ENCODE measurements at regions not wholly inside any gene's neighbourhood (a gene's known extent, or its start where the extent isn't known, plus 50 kb on each side); places are given as distances from the start of the nearest gene placed in this dataset.
"Not testable (repeated sequence)": the region's sequence is repeated elsewhere in the genome, so short reads cannot be mapped to it uniquely, and the experiment has no call there.

DNA sequence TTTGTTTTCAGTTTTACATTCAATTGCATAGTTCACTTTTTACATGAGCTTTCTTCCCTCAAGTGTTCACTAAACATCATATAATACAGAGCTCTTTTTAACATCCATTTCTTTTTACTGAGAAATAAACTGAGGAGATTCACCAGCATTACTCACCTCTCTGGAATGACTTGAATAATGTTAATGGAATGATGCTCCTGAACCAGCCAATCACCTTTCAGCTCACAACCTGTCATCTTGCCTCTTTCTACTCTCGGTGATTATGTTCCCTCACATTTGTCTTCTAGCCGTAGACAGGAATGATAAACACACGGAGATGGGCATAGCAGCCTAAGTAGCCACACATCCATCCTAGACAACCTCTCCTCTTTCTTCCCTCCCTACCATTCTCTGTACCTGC is 301.7 kb downstream of the PAX3 start:
- no peak for DNase-seq

DNA sequence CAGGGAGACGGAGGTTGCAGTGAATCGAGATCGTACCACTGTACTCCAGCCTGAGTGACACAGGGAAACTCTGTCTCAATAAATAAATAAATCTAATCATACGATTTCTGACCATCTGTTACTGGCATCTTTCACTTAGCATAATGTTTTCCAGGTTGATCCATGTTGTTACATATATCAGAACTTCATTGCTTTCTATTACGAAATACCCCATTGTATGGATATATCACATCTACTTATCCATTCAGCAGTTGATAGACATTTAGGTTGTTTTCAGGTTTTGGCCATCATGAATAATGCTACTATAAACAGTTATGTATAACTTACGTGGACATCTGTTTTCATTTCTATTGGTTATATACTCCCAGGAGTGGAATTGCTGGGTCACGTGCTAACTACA is 303.9 kb downstream of the PAX3 start:
- DNase-seq = no peak

DNA sequence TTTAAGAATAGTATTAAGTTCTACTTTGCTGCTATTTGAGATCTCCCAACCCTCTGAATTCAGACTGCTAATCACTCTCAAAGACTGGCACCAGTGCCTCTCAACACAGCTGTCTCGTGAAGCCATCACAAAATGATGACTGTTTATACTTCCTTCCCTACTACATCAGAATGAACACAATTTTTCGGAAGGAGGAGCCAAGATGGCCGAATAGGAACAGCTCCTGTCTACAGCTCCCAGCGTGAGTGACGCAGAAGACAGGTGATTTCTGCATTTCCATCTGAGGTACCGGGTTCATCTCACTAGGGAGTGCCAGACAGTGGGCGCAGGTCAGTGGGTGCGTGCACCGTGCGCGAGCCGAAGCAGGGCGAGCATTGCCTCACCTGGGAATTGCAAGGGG is 314.4 kb downstream of the PAX3 start:
- DNase-seq = not testable (repeated sequence)

DNA sequence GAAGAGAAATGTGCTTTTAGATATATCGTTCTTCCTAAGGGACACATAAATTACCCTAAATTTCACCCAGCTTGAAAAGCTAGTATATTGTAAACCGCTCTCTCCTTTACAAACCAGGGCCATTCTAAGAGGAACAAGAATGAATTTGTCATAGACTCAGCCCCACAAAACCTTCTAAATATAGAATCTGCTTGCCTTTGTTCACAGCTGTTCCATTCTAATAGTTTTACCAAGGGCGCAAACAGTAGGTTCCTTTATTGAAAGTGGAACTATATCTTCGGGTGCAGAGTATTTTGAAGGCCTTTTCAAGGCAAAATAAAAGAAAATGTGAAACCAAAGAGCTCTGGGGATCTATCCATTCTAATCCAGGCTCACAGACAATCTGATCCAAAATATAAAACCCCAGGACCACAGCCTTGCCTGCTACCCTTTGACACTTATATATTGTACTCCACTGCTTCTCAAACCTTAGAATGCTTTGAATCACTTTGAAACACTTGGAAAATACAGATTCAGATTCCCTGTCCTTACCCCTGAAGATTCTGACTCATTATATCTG is 316.8 kb downstream of the PAX3 start:
- no peak for DNase-seq

DNA sequence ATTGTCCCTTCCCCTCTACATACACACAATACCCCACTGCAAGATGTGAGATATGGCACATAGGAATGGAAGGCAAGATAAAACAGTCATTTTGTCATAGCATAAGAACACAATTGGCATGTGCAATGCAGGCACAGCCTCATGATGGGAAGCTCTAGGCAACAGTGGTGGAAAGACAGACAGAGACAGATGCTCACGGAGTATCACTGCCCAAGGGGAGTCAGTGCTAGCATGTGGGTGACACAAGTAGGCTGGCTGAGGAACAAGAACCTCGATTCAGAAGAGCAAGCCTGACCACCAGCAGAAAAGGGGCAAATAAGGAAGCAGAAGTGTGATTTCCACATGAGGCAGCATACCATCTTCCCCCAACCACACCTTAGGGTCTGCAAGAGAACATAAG is 323.6 kb downstream of the PAX3 start:
- no peak for DNase-seq

DNA sequence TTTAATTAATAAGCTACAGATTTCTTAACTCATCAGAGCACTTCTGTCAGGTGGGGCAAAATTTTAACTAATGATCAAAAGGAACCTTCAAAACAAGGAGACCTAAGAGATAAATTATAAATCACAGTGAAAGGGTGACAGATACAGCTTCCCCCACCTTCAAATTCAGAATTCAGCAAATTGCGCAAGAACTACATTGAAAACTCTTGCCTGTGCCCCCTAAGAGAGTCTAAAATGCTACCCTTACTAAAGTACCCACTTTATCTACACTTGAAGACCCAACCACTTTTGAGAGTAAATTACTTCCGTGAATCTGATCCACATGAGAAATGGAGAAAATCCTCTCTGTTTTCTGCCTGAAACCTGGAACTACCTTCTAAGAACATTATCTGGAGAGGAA is 324.9 kb downstream of the PAX3 start:
- DNase-seq = no peak

DNA sequence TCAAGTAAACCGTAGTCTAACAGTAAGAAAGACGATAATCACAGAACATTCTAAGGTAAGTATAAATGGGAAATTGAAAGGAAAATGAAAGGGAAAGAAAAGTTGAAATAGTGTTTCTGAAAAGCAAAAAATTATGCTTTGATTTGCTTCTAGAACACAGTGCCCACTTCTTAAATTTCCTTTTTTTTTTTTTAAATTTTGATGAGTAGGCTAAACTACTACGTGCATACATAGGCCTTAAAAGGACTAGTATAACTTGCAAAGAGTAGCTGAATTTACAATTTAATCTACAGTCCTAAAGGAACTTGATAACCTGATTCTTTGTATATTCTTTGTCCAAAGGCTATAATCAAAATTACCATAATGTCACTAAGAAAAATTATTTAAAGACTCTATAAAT is 325.3 kb downstream of the PAX3 start:
- no peak for DNase-seq

DNA sequence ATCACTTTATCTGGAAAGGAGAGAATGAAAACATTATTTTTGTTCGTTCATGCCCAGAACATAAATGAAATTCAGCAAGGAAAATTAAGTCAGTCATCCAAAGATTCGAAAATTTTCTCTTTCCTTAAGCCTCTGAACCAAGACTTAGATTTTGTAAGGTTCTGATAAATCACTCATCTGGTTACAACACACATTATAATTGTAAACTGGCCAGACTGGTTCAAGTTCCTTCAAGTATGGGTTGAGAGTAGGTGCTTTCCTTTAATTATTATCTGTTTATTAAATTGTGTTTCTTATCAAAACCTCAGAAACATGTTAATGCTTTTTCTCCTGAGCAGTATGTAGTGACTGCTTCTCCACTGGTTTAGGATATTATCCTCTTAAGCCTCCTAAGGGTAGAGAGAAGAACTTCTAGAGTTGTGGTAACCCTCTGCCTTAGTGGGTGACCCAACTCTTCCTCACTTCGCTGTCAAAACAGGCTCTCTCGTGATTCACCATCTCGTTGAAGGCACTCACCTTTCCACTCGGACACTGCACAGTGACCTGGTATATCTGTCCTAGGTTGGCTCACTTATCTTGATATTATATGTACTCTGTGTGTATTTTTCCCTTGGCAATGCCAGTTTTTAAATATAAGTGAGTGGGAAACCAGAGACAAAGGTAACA is 325.9 kb downstream of the PAX3 start:
- no peak for DNase-seq

DNA sequence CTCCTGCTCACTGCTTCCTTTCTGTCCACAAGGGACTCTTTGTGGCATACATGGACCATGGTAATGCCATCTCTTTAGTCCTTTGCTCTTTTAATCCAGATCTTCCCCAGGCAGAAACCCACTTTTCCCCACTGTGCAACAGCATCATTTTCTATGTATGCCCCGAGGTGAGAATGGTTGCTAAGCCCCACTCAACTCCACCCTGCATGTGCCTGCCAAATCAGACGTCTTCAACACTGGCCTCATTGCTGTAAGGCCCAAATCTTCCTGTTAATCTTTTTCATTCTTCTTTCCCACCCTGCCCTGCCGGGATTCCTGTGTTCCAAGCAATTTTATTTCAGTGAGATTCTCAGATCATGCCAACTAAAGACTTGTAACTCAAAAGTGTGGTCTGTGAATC is 328.4 kb downstream of the PAX3 start:
- DNase-seq = no peak

DNA sequence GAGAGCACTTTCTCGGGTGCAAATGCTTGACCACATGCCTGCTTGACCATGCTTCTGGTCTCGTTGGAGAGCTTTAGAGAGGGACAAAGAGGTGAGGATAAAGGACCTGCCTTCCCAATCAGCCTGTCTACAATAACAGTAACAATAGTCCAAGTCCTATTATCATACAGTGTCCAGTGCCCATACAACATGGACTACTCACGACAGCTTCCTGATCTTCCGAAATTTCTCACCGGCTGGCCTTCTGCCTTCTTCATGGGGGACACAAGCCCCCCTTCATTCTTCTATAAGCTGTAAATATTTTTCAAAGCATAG is 329.0 kb downstream of the PAX3 start:
- no peak for DNase-seq

DNA sequence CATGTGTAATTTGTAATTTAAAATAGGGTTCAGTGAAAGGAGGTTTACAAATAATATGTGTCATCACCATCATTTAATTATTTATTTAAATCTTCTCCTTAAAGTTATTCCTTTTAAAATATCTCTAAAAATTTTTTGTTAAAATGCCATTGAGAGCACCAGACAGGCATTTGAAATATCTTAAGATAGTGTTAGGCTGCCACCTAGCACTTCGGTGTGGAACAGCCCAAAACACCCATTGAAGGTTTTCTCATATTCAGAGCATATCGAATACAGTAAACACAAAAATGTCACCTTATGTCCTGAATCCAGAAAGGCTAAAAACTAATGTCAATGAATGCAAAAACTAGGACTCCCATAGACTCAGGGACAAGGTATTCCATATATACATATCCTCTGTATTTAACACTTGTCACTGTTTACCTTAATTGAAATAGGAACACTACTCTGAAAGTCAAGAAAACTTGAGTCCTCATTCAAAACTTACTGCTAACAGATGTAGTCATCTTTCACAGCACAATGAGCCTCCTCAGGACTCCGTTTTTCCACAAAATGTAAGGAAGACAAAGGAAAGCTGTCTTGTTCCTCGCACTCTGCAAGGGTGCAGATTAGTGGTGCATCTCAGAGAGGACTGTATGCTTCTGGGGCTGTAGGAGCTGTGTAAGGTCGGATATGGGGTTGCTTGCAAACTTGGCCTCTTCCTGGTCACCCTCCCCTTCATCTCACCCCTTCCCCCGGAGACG is 329.5 kb downstream of the PAX3 start:
- DNase-seq = peak in 1 of 2 donors; percentile 19

DNA sequence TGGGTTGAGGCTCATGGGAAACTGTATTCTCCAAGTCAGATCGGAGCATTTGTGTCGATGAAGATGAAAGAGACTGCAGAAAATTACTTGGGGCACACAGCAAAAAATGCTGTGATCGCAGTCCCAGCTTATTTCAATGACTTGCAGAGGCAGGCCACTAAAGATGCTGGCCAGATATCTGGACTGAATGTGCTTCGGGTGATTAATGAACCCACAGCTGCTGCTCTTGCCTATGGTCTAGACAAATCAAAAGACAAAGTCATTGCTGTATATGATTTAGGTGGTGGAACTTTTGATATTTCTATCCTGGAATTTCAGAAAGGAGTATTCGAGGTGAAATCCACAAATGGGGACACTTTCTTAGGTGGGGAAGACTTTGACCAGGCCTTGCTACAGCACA is 336.6 kb downstream of the PAX3 start:
- DNase-seq = no peak

DNA sequence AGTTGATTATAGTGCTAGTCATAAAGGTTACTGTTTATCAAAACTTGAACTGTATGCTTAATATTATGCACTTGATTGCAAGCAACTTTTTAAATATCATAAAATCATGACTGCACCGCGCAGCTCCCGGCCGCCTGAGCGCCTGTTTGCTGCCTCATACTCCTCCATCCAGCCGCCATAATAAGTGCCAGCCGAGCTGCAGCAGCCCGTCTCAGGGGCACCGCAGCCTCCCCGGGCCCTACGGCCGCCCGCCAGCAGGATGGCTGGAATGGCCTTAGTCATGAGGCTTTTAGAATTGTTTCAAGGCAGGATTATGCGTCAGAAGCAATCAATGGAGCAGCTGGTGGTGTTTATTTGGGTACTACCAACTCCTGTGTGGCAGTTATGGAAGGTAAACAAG is 337.2 kb downstream of the PAX3 start:
- no peak for DNase-seq

DNA sequence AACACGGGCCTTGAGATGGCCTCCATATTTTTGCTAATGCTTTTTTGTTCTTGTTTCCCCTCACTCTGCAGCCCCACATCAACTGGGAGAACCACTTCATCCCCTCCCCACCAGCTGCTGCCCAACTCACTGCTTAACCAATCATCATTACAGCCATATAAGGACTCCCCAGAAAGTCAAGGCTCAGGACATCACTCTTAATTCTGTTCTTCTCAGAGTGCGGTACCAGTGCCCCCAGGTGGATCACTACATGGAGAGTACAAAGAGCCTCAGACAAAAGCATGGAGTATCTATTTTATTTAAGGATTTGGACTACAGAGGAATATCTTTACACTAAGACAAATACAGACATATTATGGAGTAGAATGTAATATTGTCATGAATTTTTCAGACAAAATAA is 340.6 kb downstream of the PAX3 start:
- no peak for DNase-seq

DNA sequence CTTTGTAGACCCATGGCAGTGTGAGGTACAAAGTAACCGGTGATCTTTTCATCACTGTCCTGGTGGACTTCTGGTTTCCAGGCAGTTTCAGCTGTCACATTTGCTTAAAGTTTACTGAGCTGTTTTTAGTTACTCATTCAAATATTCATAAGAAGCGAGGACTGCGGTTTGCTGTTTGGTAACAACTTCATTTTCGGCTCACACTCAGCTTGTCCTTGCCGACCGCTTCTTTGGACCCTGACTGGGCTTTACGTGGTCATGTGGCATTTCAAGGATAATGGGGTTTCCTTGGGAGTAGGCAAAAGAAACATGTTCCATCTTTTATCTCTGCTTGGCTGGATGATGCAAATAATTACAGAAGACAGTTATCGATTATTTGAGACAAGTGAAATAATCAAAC is 350.7 kb downstream of the PAX3 start:
- DNase-seq = no peak

DNA sequence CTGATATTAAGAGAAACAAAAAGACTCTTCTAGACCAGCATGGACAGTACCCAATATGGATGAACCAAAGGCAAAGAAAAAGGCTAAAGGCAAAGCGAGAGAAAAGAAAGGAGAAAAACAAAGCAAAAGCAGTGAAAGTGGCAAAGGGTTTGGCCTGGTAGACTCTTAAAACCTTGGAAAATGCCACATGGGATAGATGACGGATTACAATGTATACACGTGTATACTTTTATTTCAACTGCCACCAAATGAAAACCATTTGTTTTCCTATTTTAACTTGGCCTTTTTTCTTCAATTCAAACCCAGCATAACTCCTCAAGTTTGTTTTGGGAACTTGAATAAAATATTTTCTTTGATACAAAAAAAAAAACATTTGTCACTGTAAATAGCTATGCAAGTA is 354.3 kb downstream of the PAX3 start:
- not testable (repeated sequence) for DNase-seq

DNA sequence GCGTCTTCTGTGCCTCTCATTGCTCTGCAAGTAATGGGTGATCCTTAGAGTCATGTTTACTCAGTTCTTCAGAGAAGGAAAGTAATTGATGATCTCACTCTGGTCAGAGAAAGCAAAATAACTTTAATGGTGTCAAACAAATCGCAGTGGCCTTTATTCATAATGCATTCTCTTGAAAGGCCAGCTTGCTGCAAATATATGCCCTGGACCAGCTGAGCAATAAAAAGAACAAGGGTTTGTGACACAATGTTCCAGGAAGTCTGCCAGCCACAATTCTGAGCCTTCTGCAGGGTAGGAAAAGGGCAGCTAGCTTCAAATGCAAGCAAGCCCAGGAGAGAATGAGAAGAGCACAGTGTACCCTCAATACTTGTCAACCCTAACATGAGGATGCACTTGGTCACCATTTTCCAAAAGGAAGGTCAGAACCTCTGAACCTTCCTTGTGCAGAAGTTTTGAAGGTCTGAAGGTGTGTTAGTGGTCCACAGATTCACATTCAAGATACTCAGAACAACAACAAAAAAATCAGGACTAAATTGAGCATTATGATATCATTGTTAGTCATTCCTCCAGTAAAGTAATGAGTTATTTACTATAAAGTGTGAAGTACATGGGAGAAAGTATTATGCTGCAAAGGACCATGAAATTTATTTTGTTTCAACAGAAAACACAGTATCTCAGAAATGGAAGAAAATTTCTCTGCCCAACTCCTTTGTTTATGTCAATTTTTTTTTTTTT is 355.6 kb downstream of the PAX3 start:
- DNase-seq = no peak

DNA sequence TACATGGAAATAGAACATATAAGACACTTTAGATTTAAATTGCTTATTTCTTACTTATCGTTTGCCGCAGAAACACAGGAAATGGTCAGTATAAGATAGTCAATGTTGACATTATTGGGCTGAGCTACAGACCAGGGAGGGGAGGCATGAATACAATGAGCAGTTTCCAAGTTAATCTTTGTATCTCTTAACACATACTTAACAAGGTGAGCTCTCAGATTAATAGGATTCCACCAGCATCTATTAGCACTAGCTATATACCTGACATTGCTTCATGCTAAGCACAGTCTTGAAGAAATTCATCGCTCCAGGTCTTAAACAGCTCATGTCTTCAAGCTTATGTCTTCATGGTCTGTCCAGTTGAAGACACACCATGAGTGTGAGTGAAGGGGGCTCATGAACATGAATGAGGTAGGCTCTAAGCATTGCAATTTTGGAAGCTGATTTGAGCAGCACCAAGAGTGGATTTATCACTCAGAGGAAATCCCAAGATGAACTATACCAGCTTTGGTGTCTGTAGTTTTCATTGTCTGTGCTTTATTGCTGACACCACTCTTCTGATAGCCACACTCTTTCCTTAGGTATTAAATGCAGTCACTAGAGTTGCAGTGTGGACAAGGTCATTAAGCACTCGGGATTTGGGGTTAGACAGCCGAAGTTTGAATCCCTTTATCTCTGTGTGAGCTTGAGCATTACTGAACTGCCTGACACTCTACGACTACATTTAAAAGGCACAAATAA is 359.3 kb upstream of the EPHA4 start:
- DNase-seq = no peak

DNA sequence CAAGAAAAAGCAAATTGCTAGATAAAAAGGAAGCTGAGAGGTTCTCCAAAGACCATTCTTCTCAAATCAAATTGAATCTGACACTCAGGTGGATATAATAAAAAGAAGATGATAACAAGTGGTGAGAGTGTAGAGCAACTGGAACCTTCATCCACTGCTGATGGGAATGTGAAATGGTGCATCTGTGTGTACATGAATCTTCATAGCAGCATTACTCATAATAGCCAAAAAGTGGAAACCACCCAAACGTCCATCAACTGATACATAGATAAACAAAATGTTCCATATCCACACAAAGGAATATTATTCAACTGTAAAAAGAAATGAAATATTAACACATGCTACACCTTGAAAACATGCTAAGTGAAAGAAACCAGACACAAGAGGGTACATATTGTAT is 357.2 kb upstream of the EPHA4 start:
- no peak for DNase-seq

DNA sequence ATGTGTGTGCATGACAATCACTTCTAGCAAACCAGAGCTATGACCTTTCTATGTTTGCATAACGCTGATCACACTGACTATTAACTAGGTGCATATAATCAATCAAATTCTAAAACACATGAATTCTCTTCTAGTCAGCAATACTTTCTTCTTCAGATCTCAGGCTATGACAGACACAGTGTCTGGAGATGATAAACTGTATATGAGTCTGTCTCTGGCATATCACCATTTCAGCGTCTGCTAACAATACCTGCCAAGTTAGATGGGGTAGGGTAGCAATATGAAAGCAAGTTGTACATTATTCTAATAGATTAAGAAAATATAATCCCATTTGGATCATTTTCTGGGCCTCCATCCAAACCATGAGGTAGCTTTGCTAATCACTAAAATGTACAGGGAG is 354.2 kb upstream of the EPHA4 start:
- no peak for DNase-seq

DNA sequence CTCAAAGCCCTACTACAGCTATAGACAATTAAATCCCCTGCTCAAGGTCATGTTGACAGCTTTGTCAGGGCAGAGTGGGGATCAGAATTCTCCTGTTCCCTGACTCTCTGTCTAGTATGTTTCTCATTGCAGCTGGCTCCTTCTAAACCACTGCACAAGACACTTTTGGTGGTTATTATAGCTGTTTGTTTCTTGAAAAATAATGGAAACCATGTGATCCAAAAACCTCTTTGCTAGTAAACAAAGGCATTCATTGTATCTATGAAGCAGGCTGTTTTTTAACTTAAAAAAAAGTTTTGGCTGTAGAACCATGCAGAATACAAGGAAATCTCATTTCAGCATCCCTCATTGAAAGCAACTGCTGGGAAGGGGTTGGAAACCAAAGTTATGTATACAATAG is 352.5 kb upstream of the EPHA4 start:
- DNase-seq = no peak

DNA sequence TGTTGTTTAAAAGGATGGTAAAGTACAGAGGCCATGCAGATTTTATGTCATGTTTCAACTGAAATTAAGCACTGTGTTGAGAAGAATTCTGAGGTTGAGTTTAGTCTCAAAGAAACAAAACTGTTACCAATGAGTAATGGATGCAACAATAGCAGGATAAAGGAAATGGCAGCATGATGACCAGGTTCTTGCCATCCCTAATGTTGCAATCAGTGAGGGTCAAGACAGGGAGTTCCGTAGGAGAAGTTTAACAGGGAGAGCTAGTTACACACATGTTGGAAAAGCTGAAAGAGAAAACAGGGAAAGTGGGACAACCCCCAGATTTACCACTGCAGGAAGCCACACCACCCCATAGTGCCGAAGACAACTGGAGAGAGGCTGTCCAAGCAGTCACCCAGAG is 343.8 kb upstream of the EPHA4 start:
- no peak for DNase-seq

DNA sequence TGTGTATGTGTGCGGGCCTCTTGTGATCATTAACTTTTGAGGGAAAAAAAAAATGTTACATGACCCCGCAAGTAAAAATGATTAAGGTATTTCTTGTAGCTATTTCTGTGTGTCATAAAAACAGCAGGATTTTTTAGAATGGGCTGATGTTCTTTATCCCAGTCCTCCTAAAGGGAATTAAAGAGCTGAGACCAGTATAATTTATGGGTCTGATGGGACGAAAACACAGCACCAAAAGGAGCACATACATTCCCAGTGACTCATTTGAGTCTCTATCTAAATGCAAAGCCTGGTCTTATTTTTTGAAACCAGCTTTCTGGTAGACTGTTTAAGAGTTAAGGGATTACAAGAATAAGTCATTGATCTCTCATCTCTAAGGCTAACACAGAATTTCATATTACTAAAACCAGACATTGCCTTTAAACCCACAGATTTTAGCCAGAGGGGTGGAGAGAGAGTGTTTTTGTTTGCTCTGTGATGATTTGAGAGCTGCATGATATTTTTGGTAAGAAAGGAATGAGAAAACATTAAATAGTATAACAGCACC is 342.3 kb upstream of the EPHA4 start:
- no peak for DNase-seq

Measured in CD4-positive, alpha-beta T cell treated with Interferon alpha-2 for 1 hour (primary cell).